ENCODE measurements at regions not wholly inside any gene's neighbourhood (a gene's known extent, or its start where the extent isn't known, plus 50 kb on each side); places are given as distances from the start of the nearest gene placed in this dataset.

DNA sequence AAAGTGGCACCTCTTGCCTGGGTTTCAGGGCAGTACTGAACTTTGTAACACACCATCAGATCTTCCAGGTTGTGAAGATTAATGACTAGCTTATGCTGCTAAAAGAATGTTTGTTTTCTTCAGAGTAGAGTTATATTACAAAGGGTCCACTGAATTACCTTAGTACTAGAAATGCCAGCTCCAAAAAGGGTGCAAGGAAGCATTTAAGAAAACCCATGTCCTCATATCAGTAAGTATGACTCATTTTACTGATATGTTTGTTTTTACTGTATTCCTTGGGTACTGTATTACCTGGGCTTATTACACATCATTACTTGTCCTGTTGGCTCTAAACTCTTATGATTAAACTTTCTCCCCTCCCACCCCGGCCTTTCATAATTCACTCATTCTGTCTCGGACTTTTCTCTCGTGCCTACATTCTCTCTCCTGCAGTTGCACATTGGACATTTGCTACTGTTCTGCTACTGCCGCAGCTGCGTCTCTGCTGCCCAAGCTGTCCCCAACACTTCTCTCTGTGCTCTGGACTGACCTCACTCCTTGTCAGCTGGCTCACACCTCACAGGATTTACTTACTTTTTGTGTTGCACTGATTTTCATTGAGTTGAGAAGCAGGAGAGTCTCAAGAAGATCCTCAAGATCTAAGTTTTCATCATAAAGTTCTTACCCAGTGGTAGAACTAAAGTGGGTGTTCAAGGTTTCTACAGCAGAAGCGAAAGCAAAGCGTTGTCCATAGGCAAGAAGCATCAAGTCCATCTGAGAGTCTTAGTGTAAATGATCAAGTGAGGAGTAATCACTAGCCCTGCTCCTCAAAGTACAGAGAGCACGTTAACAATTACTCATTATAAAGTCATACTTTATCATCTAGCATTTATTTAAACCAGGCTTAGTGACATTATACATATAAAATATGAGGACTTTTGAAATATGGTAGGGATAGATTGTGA lies 53.2 kb upstream of the C9orf72 start:
- H3K56ac ChIP-seq (replicated peaks; ENCODE audit: insufficient read length, low read depth, low read length), result no peak overlapping the region
- no peak overlapping the region for H4K5ac ChIP-seq (ENCODE audit: insufficient read length, low read depth, low read length)
- ChIA-PET POLR2A (ENCODE audit: partially characterized antibody) (no interaction called here), CTCF (ENCODE audit: partially characterized antibody) (interaction anchor here (0.7 kb wide), 1 partner anchor 12 kb away, joined by 3 read pairs; no protein-coding TSS in a partner anchor)
- H3K4me3 ChIP-seq (ENCODE audit: extremely low read depth in 1 of 4, insufficient read depth in 2 of 4, low read depth in 3 of 4, low read length in 4 of 4), result no peak overlapping the region
- H3K23me2 ChIP-seq (ENCODE audit: low read depth, low read length), result no peaks in the 10 kb centered on the region
- no peak overlapping the region for H4K8ac ChIP-seq (ENCODE audit: extremely low read depth, insufficient read depth, low read length)
- H3K4ac ChIP-seq (replicated peaks; ENCODE audit: insufficient read length, low read depth, low read length), result no peak overlapping the region
- H3K36me3 ChIP-seq (ENCODE audit: control insufficient read depth in 2 of 4, insufficient read depth in 4 of 4, low read length in 3 of 4), result no peaks in the 10 kb centered on the region
- H3K9ac ChIP-seq (replicated peaks in 1 of 4; ENCODE audit: extremely low read depth in 1 of 4, low read depth in 3 of 4, low read length in 3 of 4), result no peak overlapping the region
- no peaks in the 10 kb centered on the region for H3K27me3 ChIP-seq (replicated peaks in 1 of 4; ENCODE audit: control insufficient read depth in 3 of 4, extremely low read depth in 1 of 4, insufficient read depth in 3 of 4, low read length in 3 of 4)
- H2BK20ac ChIP-seq (ENCODE audit: low read length), result no peak overlapping the region
- H3K27ac ChIP-seq (ENCODE audit: low read depth, low read length), result no peak overlapping the region
- no peak overlapping the region for H2BK12ac ChIP-seq (ENCODE audit: low read depth, low read length)
- H4K91ac ChIP-seq (replicated peaks; ENCODE audit: insufficient read length, low read length), result no peak overlapping the region
- H2BK5ac ChIP-seq (ENCODE audit: low read depth, low read length), result no peak overlapping the region
- peaks cover 0 to 4% (median 2%) of the 10 kb centered on the region in 4 experiments; a peak in 2 of 7 replicates for H3K4me1 ChIP-seq (replicated peaks in 1 of 4; ENCODE audit: control insufficient read depth in 3 of 4, insufficient read depth in 4 of 4, low read length in 3 of 4)
- no peaks in the 10 kb centered on the region for H3K79me2 ChIP-seq (ENCODE audit: control insufficient read depth in 1 of 2, insufficient read depth in 2 of 2, low read length in 2 of 2)
- FAIRE-seq (no peak), DNase-seq (ENCODE audit: low read depth in 1 of 2, low spot score in 2 of 2) (no peak)
- H3K14ac ChIP-seq (ENCODE audit: insufficient read length), result no peak overlapping the region
- no peaks in the 10 kb centered on the region for H3K79me1 ChIP-seq (ENCODE audit: low read depth, low read length)
- H2AFZ ChIP-seq (ENCODE audit: low read length), result no peak overlapping the region
- H2AK5ac ChIP-seq (ENCODE audit: low read depth, low read length), result no peak overlapping the region
- H2BK120ac ChIP-seq (replicated peaks; ENCODE audit: low read depth, low read length), result no peak overlapping the region
- no peak overlapping the region for H3K4me2 ChIP-seq (ENCODE audit: insufficient read depth in 1 of 2, low read depth in 2 of 2, low read length in 2 of 2)
- no peaks in the 10 kb centered on the region for H3K9me3 ChIP-seq (ENCODE audit: insufficient read depth in 2 of 2, low read depth in 1 of 2, low read length in 1 of 2)
- H3K18ac ChIP-seq (ENCODE audit: extremely low read depth, low read length), result no peak overlapping the region
- 89% methylated on average over 8 of the region's 8 CpGs; no CpG with 5 or more reads in 1 of the 2 experiments for WGBS, 2 experiments (ENCODE audit: extremely low coverage in 1 of 2, insufficient coverage in 1 of 2, insufficient read length in 1 of 2, insufficient replicate concordance in 2 of 2, low coverage in 1 of 2, low lambda C conversion rate in 2 of 2, missing lambda C conversion rate in 1 of 2)
- H2BK15ac ChIP-seq (ENCODE audit: low read length), result no peak overlapping the region
- no peak overlapping the region for H3K23ac ChIP-seq (ENCODE audit: insufficient read length)
- no peaks in the 10 kb centered on the region for H4K20me1 ChIP-seq (replicated peaks in 1 of 2; ENCODE audit: control insufficient read depth in 1 of 2, insufficient read depth in 2 of 2, low read length in 2 of 2)
- TF ChIP-seq SP4 (IDR thresholded peaks at IDR 0.05; ENCODE audit: low read length) (no peak), HDAC2 (IDR thresholded peaks at IDR 0.05; ENCODE audit: borderline replicate concordance in 1 of 2, low read depth in 2 of 2, low read length in 2 of 2) (no peak), MAFK (IDR thresholded peaks at IDR 0.05; ENCODE audit: low read depth, low read length) (no peak), CBX8 (IDR thresholded peaks at IDR 0.05; ENCODE audit: borderline replicate concordance, low read depth, low read length) (no peak), GABPA (IDR thresholded peaks at IDR 0.05; ENCODE audit: borderline replicate concordance, insufficient read depth, low read length) (no peak), E2F6 (IDR thresholded peaks at IDR 0.05) (no peak), CTCF (IDR thresholded peaks at IDR 0.05; ENCODE audit: control extremely low read depth in 1 of 3, insufficient read depth in 1 of 3, low read depth in 1 of 3, low read length in 3 of 3) (no peak), RAD21 (IDR thresholded peaks at IDR 0.05 in 1 of 2, conservative IDR thresholded peaks at IDR 0.05 in 1 of 2; ENCODE audit: low read depth in 2 of 2, low read length in 2 of 2) (no peak)
